ENCODE measurements at regions not wholly inside any gene's neighbourhood (a gene's known extent, or its start where the extent isn't known, plus 50 kb on each side); places are given as distances from the start of the nearest gene placed in this dataset.

DNA sequence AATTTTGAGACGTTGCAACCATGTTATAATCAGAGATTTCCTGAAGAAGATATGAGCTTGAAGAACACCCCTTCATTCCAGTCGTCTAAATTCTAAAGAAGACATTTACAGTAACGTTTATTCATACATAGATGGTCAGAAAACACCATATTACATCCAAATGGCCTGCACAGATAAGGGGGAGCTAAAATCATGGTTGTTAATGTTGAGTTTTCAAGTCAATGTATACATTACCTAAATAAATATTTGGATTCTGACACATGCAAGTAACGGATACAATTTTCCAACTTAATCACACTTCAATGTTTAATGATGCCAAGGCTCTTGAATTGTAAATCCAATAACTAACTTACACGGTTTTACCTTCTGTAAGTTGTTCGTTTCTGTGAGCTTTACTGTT is 318.4 kb downstream of the SLC6A15 start:
- dilution Hi-C loops (cut with MboI; ENCODE audit: extremely low pct_ligation_motif_present, low sequenced_read_pairs), result no loop called here
- Histone ChIP-seq H3K9me1 (ENCODE audit: control insufficient read depth, extremely low read depth, insufficient read depth, low read length) (no peaks in the 10 kb centered on the region), H3K36me3 (ENCODE audit: control insufficient read depth in 2 of 2, extremely low read depth in 1 of 2, insufficient read depth in 2 of 2, low read length in 2 of 2) (no peaks in the 10 kb centered on the region), H3K27me3 (ENCODE audit: control insufficient read depth, extremely low read depth, insufficient read depth, low read length) (no peaks in the 10 kb centered on the region), H3K4me1 (ENCODE audit: control insufficient read depth, extremely low read depth, insufficient read depth, low read length) (no peaks in the 10 kb centered on the region), H3K27ac (ENCODE audit: control insufficient read depth, insufficient read depth, low read length) (no peak overlapping the region), H3K79me2 (ENCODE audit: control insufficient read depth, insufficient read depth, low read length) (no peaks in the 10 kb centered on the region), H3K9me3 (ENCODE audit: control insufficient read depth, low read depth, low read length) (no peaks in the 10 kb centered on the region), H4K20me1 (ENCODE audit: control insufficient read depth, extremely low read depth, insufficient read depth, low read length) (no peaks in the 10 kb centered on the region), H3K9ac (ENCODE audit: control insufficient read depth, extremely low read depth, insufficient read depth, low read length) (no peak overlapping the region), H3K4me3 (ENCODE audit: control insufficient read depth in 2 of 3, extremely low read depth in 1 of 3, insufficient read depth in 2 of 3, low read depth in 1 of 3, low read length in 3 of 3) (no peak overlapping the region), H3K4me2 (ENCODE audit: control insufficient read depth, extremely low read depth, insufficient read depth, low read depth, low read length) (no peak overlapping the region), H2AFZ (ENCODE audit: control insufficient read depth, low read length) (no peak overlapping the region)
- FAIRE-seq (no peak), DNase-seq (ENCODE audit: low read depth, low spot score) (no peak)
- no peak for TF ChIP-seq EZH2 (IDR thresholded peaks at IDR 0.05; ENCODE audit: low read length)
- TF ChIP-seq, protein P1, sequence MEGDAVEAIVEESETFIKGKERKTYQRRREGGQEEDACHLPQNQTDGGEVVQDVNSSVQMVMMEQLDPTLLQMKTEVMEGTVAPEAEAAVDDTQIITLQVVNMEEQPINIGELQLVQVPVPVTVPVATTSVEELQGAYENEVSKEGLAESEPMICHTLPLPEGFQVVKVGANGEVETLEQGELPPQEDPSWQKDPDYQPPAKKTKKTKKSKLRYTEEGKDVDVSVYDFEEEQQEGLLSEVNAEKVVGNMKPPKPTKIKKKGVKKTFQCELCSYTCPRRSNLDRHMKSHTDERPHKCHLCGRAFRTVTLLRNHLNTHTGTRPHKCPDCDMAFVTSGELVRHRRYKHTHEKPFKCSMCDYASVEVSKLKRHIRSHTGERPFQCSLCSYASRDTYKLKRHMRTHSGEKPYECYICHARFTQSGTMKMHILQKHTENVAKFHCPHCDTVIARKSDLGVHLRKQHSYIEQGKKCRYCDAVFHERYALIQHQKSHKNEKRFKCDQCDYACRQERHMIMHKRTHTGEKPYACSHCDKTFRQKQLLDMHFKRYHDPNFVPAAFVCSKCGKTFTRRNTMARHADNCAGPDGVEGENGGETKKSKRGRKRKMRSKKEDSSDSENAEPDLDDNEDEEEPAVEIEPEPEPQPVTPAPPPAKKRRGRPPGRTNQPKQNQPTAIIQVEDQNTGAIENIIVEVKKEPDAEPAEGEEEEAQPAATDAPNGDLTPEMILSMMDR (optimal IDR thresholded peaks at IDR 0.05 in 1 of 3, IDR thresholded peaks at IDR 0.05 in 1 of 3, conservative IDR thresholded peaks at IDR 0.05 in 1 of 3; ENCODE audit: extremely low read depth in 1 of 3, insufficient read depth in 2 of 3, low read length in 3 of 3), result no peak

GRCh38 chr12:84585776-84586395 is 326.7 kb downstream of the SLC6A15 start:
- DNase-seq (ENCODE audit: low read depth, low spot score), result no peak
- no peak for TF ChIP-seq EZH2 (IDR thresholded peaks at IDR 0.05; ENCODE audit: low read length)
- TF ChIP-seq, protein P1 (optimal IDR thresholded peaks at IDR 0.05 in 1 of 3, IDR thresholded peaks at IDR 0.05 in 1 of 3, conservative IDR thresholded peaks at IDR 0.05 in 1 of 3; ENCODE audit: extremely low read depth in 1 of 3, insufficient read depth in 2 of 3, low read length in 3 of 3), result no peak
- Histone ChIP-seq H4K20me1 (ENCODE audit: control insufficient read depth, extremely low read depth, insufficient read depth, low read length) (no peaks in the 10 kb centered on the region), H3K9ac (ENCODE audit: control insufficient read depth, extremely low read depth, insufficient read depth, low read length) (no peak overlapping the region), H3K79me2 (ENCODE audit: control insufficient read depth, insufficient read depth, low read length) (no peaks in the 10 kb centered on the region), H3K36me3 (ENCODE audit: control insufficient read depth in 2 of 2, extremely low read depth in 1 of 2, insufficient read depth in 2 of 2, low read length in 2 of 2) (no peaks in the 10 kb centered on the region), H3K27me3 (ENCODE audit: control insufficient read depth, extremely low read depth, insufficient read depth, low read length) (no peaks in the 10 kb centered on the region), H3K4me1 (ENCODE audit: control insufficient read depth, extremely low read depth, insufficient read depth, low read length) (no peaks in the 10 kb centered on the region), H3K27ac (ENCODE audit: control insufficient read depth, insufficient read depth, low read length) (no peak overlapping the region), H3K9me3 (ENCODE audit: control insufficient read depth, low read depth, low read length) (no peaks in the 10 kb centered on the region), H3K4me3 (ENCODE audit: control insufficient read depth in 2 of 3, extremely low read depth in 1 of 3, insufficient read depth in 2 of 3, low read depth in 1 of 3, low read length in 3 of 3) (no peak overlapping the region), H2AFZ (ENCODE audit: control insufficient read depth, low read length) (no peak overlapping the region), H3K9me1 (ENCODE audit: control insufficient read depth, extremely low read depth, insufficient read depth, low read length) (no peaks in the 10 kb centered on the region), H3K4me2 (ENCODE audit: control insufficient read depth, extremely low read depth, insufficient read depth, low read depth, low read length) (no peak overlapping the region)
- dilution Hi-C loops (cut with MboI; ENCODE audit: extremely low pct_ligation_motif_present, low sequenced_read_pairs), result no loop called here
- FAIRE-seq, result no peak

Data from keratinocyte (primary cell).